Trophoblast cell (in vitro differentiated cells and primary cell): ENCODE measurements at regions not wholly inside any gene's neighbourhood (a gene's known extent, or its start where the extent isn't known, plus 50 kb on each side); places are given as distances from the start of the nearest gene placed in this dataset.

Source experiments
- DNase-seq, 2 donors: peaks; one replicate each; pipeline ENCODE4 v3.0.0-alpha.2; 2016
- H2AFZ ChIP-seq: 2 replicates; pipeline ENCODE4 v1.6.1; 2013; ENCODE audit warnings: low read length, moderate library complexity, mild to moderate bottlenecking; ENCODE audit not compliant: insufficient read depth, poor library complexity
- H2AK5ac ChIP-seq: 2 replicates; pipeline ENCODE4 v1.6.1; 2013; ENCODE audit warnings: mild to moderate bottlenecking, low read length
- H2BK120ac ChIP-seq: 2 replicates; pipeline ENCODE4 v1.6.1; 2013; ENCODE audit warnings: low read length, mild to moderate bottlenecking, moderate library complexity; ENCODE audit not compliant: insufficient read depth, poor library complexity
- H2BK12ac ChIP-seq: 2 replicates; pipeline ENCODE4 v1.6.1; 2013; ENCODE audit warnings: mild to moderate bottlenecking, low read length, moderate library complexity
- H2BK5ac ChIP-seq: 2 replicates; pipeline ENCODE4 v1.6.1; 2013; ENCODE audit warnings: low read length, low read depth, moderate library complexity, mild to moderate bottlenecking; ENCODE audit not compliant: poor library complexity
- H3K14ac ChIP-seq: 2 replicates; pipeline ENCODE4 v1.6.1; 2013; ENCODE audit warnings: mild to moderate bottlenecking, low read length
- H3K18ac ChIP-seq: 2 replicates; pipeline ENCODE4 v1.6.1; 2013; ENCODE audit warnings: mild to moderate bottlenecking, low read length
- H3K23ac ChIP-seq: 2 replicates; pipeline ENCODE4 v1.6.1; 2013; ENCODE audit warnings: low read length
- H3K27ac ChIP-seq: 2 replicates; pipeline ENCODE4 v1.5.1; 2013; ENCODE audit warnings: low read depth, mild to moderate bottlenecking, inconsistent platforms, low read length, moderate library complexity
- H3K27me3 ChIP-seq: 2 replicates; pipeline ENCODE4 v1.6.1; 2013; ENCODE audit warnings: inconsistent platforms, mild to moderate bottlenecking, low read length, moderate library complexity; ENCODE audit not compliant: insufficient read depth
- H3K36me3 ChIP-seq, 2 experiments: 1 replicate in 1 of 2; 2 replicates in 1 of 2; pipeline ENCODE4 v1.6.1; 2013; ENCODE audit warnings: low read length in 2 of 2, mild to moderate bottlenecking in 2 of 2, moderate library complexity in 1 of 2; ENCODE audit not compliant: insufficient read depth in 2 of 2, control insufficient read depth in 1 of 2
- H3K4ac ChIP-seq: 2 replicates; pipeline ENCODE4 v1.6.1; 2013; ENCODE audit warnings: low read depth, mild to moderate bottlenecking, low read length, moderate library complexity
- H3K4me1 ChIP-seq, 2 experiments: 1 replicate in 1 of 2; 2 replicates in 1 of 2; pipeline ENCODE4 v1.6.1; 2013; ENCODE audit warnings: low read length in 2 of 2, mild to moderate bottlenecking in 2 of 2, moderate library complexity in 1 of 2; ENCODE audit not compliant: insufficient read depth in 2 of 2, control insufficient read depth in 1 of 2
- H3K4me2 ChIP-seq: 2 replicates; pipeline ENCODE4 v1.6.1; 2013; ENCODE audit warnings: inconsistent platforms, mild to moderate bottlenecking, low read length, moderate library complexity
- H3K4me3 ChIP-seq: 2 replicates; pipeline ENCODE4 v1.5.1; 2013; ENCODE audit warnings: mild to moderate bottlenecking, low read depth, low read length, inconsistent platforms
- H3K79me1 ChIP-seq: one replicate; pipeline ENCODE4 v1.6.1; 2013; ENCODE audit warnings: low read length
- H3K79me2 ChIP-seq: 2 replicates; pipeline ENCODE4 v1.6.1; 2013; ENCODE audit warnings: low read length, mild to moderate bottlenecking; ENCODE audit not compliant: control insufficient read depth, insufficient read depth, poor library complexity
- H3K9ac ChIP-seq: 2 replicates; pipeline ENCODE4 v1.6.1; 2013; ENCODE audit warnings: mild to moderate bottlenecking, low read length
- H3K9me3 ChIP-seq: 2 replicates; pipeline ENCODE4 v1.6.1; 2013; ENCODE audit warnings: low read depth, mild to moderate bottlenecking, control low read depth, inconsistent platforms, low read length; ENCODE audit not compliant: insufficient read depth
- H4K12ac ChIP-seq: 2 replicates; pipeline ENCODE4 v1.6.1; 2013; ENCODE audit warnings: low read depth, mild to moderate bottlenecking, low read length, moderate library complexity
- H4K8ac ChIP-seq: 2 replicates; pipeline ENCODE4 v1.6.1; 2013; ENCODE audit warnings: low read depth, mild to moderate bottlenecking, low read length, moderate library complexity
- H4K91ac ChIP-seq: one replicate; pipeline ENCODE4 v1.6.1; 2013; ENCODE audit warnings: low read depth, mild to moderate bottlenecking, low read length, moderate library complexity
- WGBS: extraction: QIAGEN DNeasy Blood & Tissue Kit; methylation state at CpG from one replicate; pipeline ENCODE4 v1.1.7; 2013; ENCODE audit warnings: missing lambda C conversion rate; ENCODE audit not compliant: insufficient read length, insufficient coverage; ENCODE audit errors: extremely low coverage; 5-methylcytosine and 5-hydroxymethylcytosine counted together

- H3K9me3 ChIP-seq: peaks cover 4% of the 10 kb centered on the region
- no peak overlapping the region for H3K4me3 ChIP-seq
- H3K4me2 ChIP-seq: no peak overlapping the region
- no peaks in the 10 kb centered on the region for H3K79me1 ChIP-seq
- H4K8ac ChIP-seq: no peak overlapping the region
- no peak overlapping the region for H4K91ac ChIP-seq
- no peaks in the 10 kb centered on the region for H3K27me3 ChIP-seq
- H3K4me1 ChIP-seq: no peaks in the 10 kb centered on the region
- no peak overlapping the region for H3K9ac ChIP-seq
- no peak overlapping the region for H3K27ac ChIP-seq
- no peak overlapping the region for H3K14ac ChIP-seq
- no peaks in the 10 kb centered on the region for H3K36me3 ChIP-seq
- no peak for DNase-seq
- no peak overlapping the region for H2BK5ac ChIP-seq
- H3K4ac ChIP-seq: no peak overlapping the region
- no peak overlapping the region for H3K18ac ChIP-seq
- no peak overlapping the region for H2BK12ac ChIP-seq
- no peak overlapping the region for H3K23ac ChIP-seq
- no peak overlapping the region for H2AK5ac ChIP-seq
- H3K79me2 ChIP-seq: no peaks in the 10 kb centered on the region
- no CpG with 5 or more reads among the region's 11 CpGs for WGBS
- no peak overlapping the region for H2AFZ ChIP-seq
- no peak overlapping the region for H2BK120ac ChIP-seq
- H4K12ac ChIP-seq: no peak overlapping the region
Observed at GRCh38 chr5:179418972-179419371, 73.7 kb upstream of the ADAMTS2 start.

- Histone ChIP-seq H2AFZ (no peak overlapping the region), H3K9me3 (peaks cover 4% of the 10 kb centered on the region), H3K18ac (no peak overlapping the region), H3K14ac (no peak overlapping the region), H4K91ac (no peak overlapping the region), H2BK12ac (no peak overlapping the region), H4K12ac (no peak overlapping the region), H3K79me1 (no peaks in the 10 kb centered on the region), H2BK5ac (no peak overlapping the region), H3K4me2 (no peak overlapping the region), H4K8ac (no peak overlapping the region), H3K27me3 (no peaks in the 10 kb centered on the region), H3K79me2 (no peaks in the 10 kb centered on the region), H3K36me3 (no peaks in the 10 kb centered on the region), H3K27ac (no peak overlapping the region), H3K4me1 (no peaks in the 10 kb centered on the region), H3K4ac (no peak overlapping the region), H3K9ac (no peak overlapping the region), H3K23ac (no peak overlapping the region), H3K4me3 (no peak overlapping the region), H2BK120ac (no peak overlapping the region), H2AK5ac (no peak overlapping the region)
- no peak for DNase-seq
- WGBS: no CpG with 5 or more reads among the region's 5 CpGs
Observed at GRCh38 chr5:179417696-179418095, 72.4 kb upstream of the ADAMTS2 start.

- Histone ChIP-seq H3K14ac (no peak overlapping the region), H4K91ac (no peak overlapping the region), H3K79me1 (no peaks in the 10 kb centered on the region), H2BK120ac (no peak overlapping the region), H4K8ac (no peak overlapping the region), H2BK5ac (no peak overlapping the region), H3K4me2 (no peak overlapping the region), H3K9me3 (peaks cover 4% of the 10 kb centered on the region), H2BK12ac (no peak overlapping the region), H2AK5ac (no peak overlapping the region), H3K4me3 (no peak overlapping the region), H3K27ac (no peak overlapping the region), H3K79me2 (no peaks in the 10 kb centered on the region), H4K12ac (no peak overlapping the region), H3K36me3 (no peaks in the 10 kb centered on the region), H3K4me1 (no peaks in the 10 kb centered on the region), H3K4ac (no peak overlapping the region), H3K27me3 (no peaks in the 10 kb centered on the region), H3K18ac (no peak overlapping the region), H3K9ac (no peak overlapping the region), H3K23ac (no peak overlapping the region), H2AFZ (no peak overlapping the region)
- DNase-seq: no peak
- WGBS: no CpG with 5 or more reads among the region's 10 CpGs
Observed at GRCh38 chr5:179417016-179417415, 71.8 kb upstream of the ADAMTS2 start.

GRCh38 chr5:179416114-179416822 lies 71.0 kb upstream of the ADAMTS2 start:
- Histone ChIP-seq H3K4ac (no peak overlapping the region), H4K12ac (no peak overlapping the region), H3K14ac (no peak overlapping the region), H2BK5ac (no peak overlapping the region), H3K4me3 (no peak overlapping the region), H2AFZ (no peak overlapping the region), H3K79me1 (no peaks in the 10 kb centered on the region), H3K4me2 (no peak overlapping the region), H4K8ac (no peak overlapping the region), H3K9me3 (peaks cover 2% of the 10 kb centered on the region), H3K4me1 (no peaks in the 10 kb centered on the region), H3K18ac (no peak overlapping the region), H3K27ac (no peak overlapping the region), H3K79me2 (no peaks in the 10 kb centered on the region), H3K23ac (no peak overlapping the region), H2AK5ac (no peak overlapping the region), H3K9ac (no peak overlapping the region), H3K27me3 (no peaks in the 10 kb centered on the region), H2BK12ac (no peak overlapping the region), H4K91ac (no peak overlapping the region), H2BK120ac (no peak overlapping the region), H3K36me3 (no peaks in the 10 kb centered on the region)
- no CpG with 5 or more reads among the region's 21 CpGs for WGBS
- no peak for DNase-seq
